ENCODE measurements at regions not wholly inside any gene's neighbourhood (a gene's known extent, or its start where the extent isn't known, plus 50 kb on each side); places are given as distances from the start of the nearest gene placed in this dataset.

DNA sequence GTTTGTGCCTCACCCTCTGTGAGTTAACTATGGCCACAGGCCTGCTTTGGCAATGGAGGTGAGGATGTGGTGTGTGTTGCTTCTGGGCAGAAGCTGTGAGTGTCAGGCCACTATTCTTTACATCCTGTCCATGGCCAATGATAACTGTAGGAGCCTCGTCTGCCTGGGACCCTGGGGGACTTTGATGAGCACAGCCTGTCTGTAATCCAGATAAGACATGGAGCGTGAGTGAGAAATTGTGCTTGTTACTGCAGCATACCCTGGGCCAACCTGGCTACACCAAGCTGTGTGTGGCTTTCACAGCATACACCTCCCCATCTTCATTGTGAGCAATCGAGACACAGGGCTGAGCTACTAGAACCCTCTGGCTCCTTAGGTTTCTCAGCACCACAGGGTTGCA, 150.4 kb downstream of the MYLK4 start:
- no peak overlapping the region for H3K27ac ChIP-seq (ENCODE audit: extremely low read length, insufficient read depth, low read length)
- H3K4me2 ChIP-seq (ENCODE audit: low read depth, low read length), result no peak overlapping the region
- H3K36me3 ChIP-seq (replicated peaks in 1 of 2; ENCODE audit: control insufficient read depth in 1 of 2, insufficient read depth in 2 of 2, low read length in 2 of 2), result no peaks in the 10 kb centered on the region
- H2AFZ ChIP-seq (ENCODE audit: low read length), result no peak overlapping the region
- no TSS peak for BruUV-seq (replicated peaks)
- no peak for DNase-seq (ENCODE audit: low spot score)
- in situ Hi-C loops (cut with HindIII; ENCODE audit: extremely low pct_ligation_motif_present, low pct_unique_long_range_greater_than_20kb) (no loop called here), intact Hi-C loops (cut with micrococcal nuclease; ENCODE audit: unreplicated experiment) (no loop called here)
- H4K20me1 ChIP-seq (ENCODE audit: insufficient read depth, low read length), result no peaks in the 10 kb centered on the region
- no peak for ATAC-seq
- H3K79me2 ChIP-seq (ENCODE audit: insufficient read depth, low read length), result no peaks in the 10 kb centered on the region
- no peaks in the 10 kb centered on the region for H3K4me1 ChIP-seq (ENCODE audit: insufficient read depth, low read length)
- ChIA-PET CTCF (ENCODE audit: low intra/inter-chr PET ratio, low total read pairs) (no interaction called here), POLR2A (no interaction called here)
- H3K9ac ChIP-seq (ENCODE audit: insufficient read depth, low read depth, low read length), result no peak overlapping the region
- 19% methylated on average over 3 of the region's 3 CpGs for WGBS (ENCODE audit: low lambda C conversion rate)
- no peaks in the 10 kb centered on the region; a peak in 1 of 5 replicates for H3K27me3 ChIP-seq (ENCODE audit: control insufficient read depth in 1 of 2, insufficient read depth in 2 of 2, low read length in 2 of 2)
- H3K4me3 ChIP-seq (replicated peaks in 1 of 3; ENCODE audit: insufficient read depth in 1 of 3, low read depth in 2 of 3, low read length in 3 of 3), result no peak overlapping the region
- no peak for FAIRE-seq
- no peaks in the 10 kb centered on the region for H3K9me3 ChIP-seq (ENCODE audit: low read length)
- TF ChIP-seq NFE2 (CRISPR knock-in tag; IDR thresholded peaks at IDR 0.05), result no peak
- TF ChIP-seq ZNF776 (CRISPR knock-in tag; IDR thresholded peaks at IDR 0.05), result no peak
- TF ChIP-seq ZMYM4 (CRISPR knock-in tag; IDR thresholded peaks at IDR 0.05), result no peak
- TF ChIP-seq ZNF12 (CRISPR knock-in tag; IDR thresholded peaks at IDR 0.05), result peak; percentile 73; the same call in 1 of the 2 replicates

GRCh38 chr6:2599817-2600216, 150.9 kb downstream of the MYLK4 start:
- FAIRE-seq (no peak), ATAC-seq (no peak), DNase-seq (ENCODE audit: low spot score) (no peak)
- no peak overlapping the region for H2AFZ ChIP-seq (ENCODE audit: low read length)
- CTCF ChIA-PET (ENCODE audit: low intra/inter-chr PET ratio, low total read pairs), result no interaction called here
- H3K27ac ChIP-seq (ENCODE audit: extremely low read length, insufficient read depth, low read length), result no peak overlapping the region
- intact Hi-C loops (cut with micrococcal nuclease; ENCODE audit: unreplicated experiment), result no loop called here
- no peak overlapping the region for H3K4me3 ChIP-seq (replicated peaks in 1 of 3; ENCODE audit: insufficient read depth in 1 of 3, low read depth in 2 of 3, low read length in 3 of 3)
- H3K4me2 ChIP-seq (ENCODE audit: low read depth, low read length), result no peak overlapping the region
- no TSS peak for BruUV-seq (replicated peaks)
- H3K9ac ChIP-seq (ENCODE audit: insufficient read depth, low read depth, low read length), result no peak overlapping the region
- H3K36me3 ChIP-seq (replicated peaks in 1 of 2; ENCODE audit: control insufficient read depth in 1 of 2, insufficient read depth in 2 of 2, low read length in 2 of 2), result no peaks in the 10 kb centered on the region
- POLR2A ChIA-PET, result no interaction called here
- H3K79me2 ChIP-seq (ENCODE audit: insufficient read depth, low read length), result no peaks in the 10 kb centered on the region
- no peaks in the 10 kb centered on the region for H3K9me3 ChIP-seq (ENCODE audit: low read length)
- H3K4me1 ChIP-seq (ENCODE audit: insufficient read depth, low read length), result no peaks in the 10 kb centered on the region
- TF ChIP-seq, protein P1, sequence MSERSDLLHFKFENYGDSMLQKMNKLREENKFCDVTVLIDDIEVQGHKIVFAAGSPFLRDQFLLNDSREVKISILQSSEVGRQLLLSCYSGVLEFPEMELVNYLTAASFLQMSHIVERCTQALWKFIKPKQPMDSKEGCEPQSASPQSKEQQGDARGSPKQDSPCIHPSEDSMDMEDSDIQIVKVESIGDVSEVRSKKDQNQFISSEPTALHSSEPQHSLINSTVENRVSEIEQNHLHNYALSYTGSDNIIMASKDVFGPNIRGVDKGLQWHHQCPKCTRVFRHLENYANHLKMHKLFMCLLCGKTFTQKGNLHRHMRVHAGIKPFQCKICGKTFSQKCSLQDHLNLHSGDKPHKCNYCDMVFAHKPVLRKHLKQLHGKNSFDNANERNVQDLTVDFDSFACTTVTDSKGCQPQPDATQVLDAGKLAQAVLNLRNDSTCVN (CRISPR knock-in tag; IDR thresholded peaks at IDR 0.05; ENCODE audit: borderline replicate concordance), result no peak
- TF ChIP-seq NR2C2 (CRISPR knock-in tag; IDR thresholded peaks at IDR 0.05; ENCODE audit: borderline replicate concordance) (no peak), MBNL3 (CRISPR knock-in tag; conservative IDR thresholded peaks at IDR 0.05) (no peak), HOMEZ (CRISPR knock-in tag; IDR thresholded peaks at IDR 0.05; ENCODE audit: low read depth) (no peak), HOXA5 (CRISPR knock-in tag; IDR thresholded peaks at IDR 0.05) (no peak)
- in situ Hi-C loops (cut with HindIII; ENCODE audit: extremely low pct_ligation_motif_present, low pct_unique_long_range_greater_than_20kb), result no loop called here
- H4K20me1 ChIP-seq (ENCODE audit: insufficient read depth, low read length), result no peaks in the 10 kb centered on the region
- 57% methylated on average over 5 of the region's 5 CpGs for WGBS (ENCODE audit: low lambda C conversion rate)
- no peaks in the 10 kb centered on the region; a peak in 1 of 5 replicates for H3K27me3 ChIP-seq (ENCODE audit: control insufficient read depth in 1 of 2, insufficient read depth in 2 of 2, low read length in 2 of 2)
